Activated CD4-positive, alpha-beta T cell treated with anti-CD3 and anti-CD28 coated beads for 24 hours (primary cell): ENCODE measurements at regions not wholly inside any gene's neighbourhood (a gene's known extent, or its start where the extent isn't known, plus 50 kb on each side); places are given as distances from the start of the nearest gene placed in this dataset.
"Not testable (repeated sequence)": the region's sequence is repeated elsewhere in the genome, so short reads cannot be mapped to it uniquely, and the experiment has no call there.

Experiments
- DNase-seq, 2 donors: peaks; one replicate each; pipeline ENCODE4 v3.0.0-alpha.2; 2020; ENCODE audit warnings: low read depth in 2 of 2

GRCh38 chr2:236375973-236376476, 111.8 kb upstream of the ASB18 start:
- DNase-seq = no peak

GRCh38 chr2:236376566-236377244, 112.5 kb upstream of the ASB18 start:
- DNase-seq = no peak

- no peak for DNase-seq
These were observed 115.9 kb upstream of the ASB18 start for GRCh38 chr2:236380051-236380612.

- DNase-seq = not testable (repeated sequence)
These were observed 117.0 kb upstream of the ASB18 start for GRCh38 chr2:236381253-236381652.

- not testable (repeated sequence) for DNase-seq
These were observed 125.3 kb upstream of the ASB18 start for GRCh38 chr2:236389284-236390216.

- DNase-seq = no peak
These were observed 128.9 kb upstream of the ASB18 start for GRCh38 chr2:236393101-236393500.

- DNase-seq = no peak
These were observed 129.4 kb upstream of the ASB18 start for GRCh38 chr2:236393581-236393980.

GRCh38 chr2:236394571-236394970, 130.4 kb upstream of the ASB18 start:
- no peak for DNase-seq

- no peak for DNase-seq
These were observed 130.9 kb upstream of the ASB18 start for GRCh38 chr2:236395067-236395466.

- no peak for DNase-seq
These were observed 132.7 kb upstream of the ASB18 start for GRCh38 chr2:236396818-236397350.

- DNase-seq = no peak
These were observed 133.5 kb upstream of the ASB18 start for GRCh38 chr2:236397681-236398080.

GRCh38 chr2:236399409-236399808, 135.2 kb upstream of the ASB18 start:
- DNase-seq = no peak

GRCh38 chr2:236400046-236400574, 135.9 kb upstream of the ASB18 start:
- no peak for DNase-seq

- DNase-seq = no peak
These were observed 136.6 kb upstream of the ASB18 start for GRCh38 chr2:236400594-236401360.

- DNase-seq = no peak
These were observed 138.0 kb upstream of the ASB18 start for GRCh38 chr2:236402033-236402790.

- no peak for DNase-seq
These were observed 138.9 kb upstream of the ASB18 start for GRCh38 chr2:236403125-236403524.

- DNase-seq = no peak
These were observed 139.6 kb upstream of the ASB18 start for GRCh38 chr2:236403811-236404210.

- no peak for DNase-seq
These were observed 140.1 kb upstream of the ASB18 start for GRCh38 chr2:236404346-236404745.

- no peak for DNase-seq
These were observed 141.2 kb upstream of the ASB18 start for GRCh38 chr2:236405357-236405756.

GRCh38 chr2:236408090-236408489, 143.9 kb upstream of the ASB18 start:
- no peak for DNase-seq
